Loucy (cell line): ENCODE measurements at regions not wholly inside any gene's neighbourhood (a gene's known extent, or its start where the extent isn't known, plus 50 kb on each side); places are given as distances from the start of the nearest gene placed in this dataset.

Experiments
- CTCF ChIP-seq: fragments of 200-600 bp; sonication (generic); conservative IDR thresholded peaks from 2 replicates; pipeline ENCODE4 v1.5.1; 2014; ENCODE audit warnings: mild to moderate bottlenecking, antibody characterized with exemption, low read length
- EZH2phosphoT487 ChIP-seq: fragments of 200-600 bp; IDR thresholded peaks from 2 replicates; pipeline ENCODE4 v1.6.1; 2018; ENCODE audit warnings: antibody characterized with exemption, mild to moderate bottlenecking, moderate library complexity, borderline replicate concordance

- TF ChIP-seq CTCF (no peak), EZH2phosphoT487 (no peak)
Observed at GRCh38 chr16:86134802-86135461, 236.0 kb downstream of the IRF8 start.
